ENCODE measurements at regions not wholly inside any gene's neighbourhood (a gene's known extent, or its start where the extent isn't known, plus 50 kb on each side); places are given as distances from the start of the nearest gene placed in this dataset.

- TF ChIP-seq CTCF (IDR thresholded peaks at IDR 0.05) (no peak), POLR2A (IDR thresholded peaks at IDR 0.05) (no peak)
These were observed 217.5 kb upstream of the TNC start for GRCh38 chr9:115335439-115335838.
